HEK293T (cell line): ENCODE measurements at regions not wholly inside any gene's neighbourhood (a gene's known extent, or its start where the extent isn't known, plus 50 kb on each side); places are given as distances from the start of the nearest gene placed in this dataset.

Source experiments
- CTCF ChIA-PET: fragments of 350-600 bp; formaldehyde crosslinking; extraction: SDS; loops from one replicate; lab custom pipeline; 2021; ENCODE audit warnings: antibody characterized with exemption, inconsistent platforms; lab: Yijun Ruan, JAX
- POLR2A ChIA-PET: fragments of 350-600 bp; formaldehyde crosslinking; extraction: SDS; loops from one replicate; lab custom pipeline; 2020; ENCODE audit warnings: antibody characterized with exemption, inconsistent platforms; lab: Yijun Ruan, JAX
- DNase-seq: peaks from one replicate; pipeline ENCODE4 v3.0.0; 2012; ENCODE audit warnings: mixed read lengths; ENCODE audit errors: extremely low spot score
- ARNT ChIP-seq: fragments of 450-650 bp; IDR thresholded peaks from 2 replicates; pipeline ENCODE4 v1.6.1; 2017; ENCODE audit warnings: mild to moderate bottlenecking
- BHLHE40 ChIP-seq: fragments of 450-650 bp; IDR thresholded peaks from 2 replicates; pipeline ENCODE4 v1.6.1; 2016; ENCODE audit warnings: mild to moderate bottlenecking, moderate library complexity, borderline replicate concordance
- CTBP1 ChIP-seq: fragments of 450-650 bp; IDR thresholded peaks from 2 replicates; pipeline ENCODE4 v1.6.1; 2016; ENCODE audit warnings: borderline replicate concordance
- ELF4 ChIP-seq: fragments of 450-650 bp; IDR thresholded peaks from 2 replicates; pipeline ENCODE4 v1.6.1; 2017; ENCODE audit warnings: antibody characterized with exemption
- FOXA1 ChIP-seq: fragments of 450-650 bp; IDR thresholded peaks from 2 replicates; pipeline ENCODE4 v1.6.1; 2016; ENCODE audit warnings: mild to moderate bottlenecking
- FOXK2 ChIP-seq: fragments of 450-650 bp; IDR thresholded peaks from 2 replicates; pipeline ENCODE4 v1.6.1; 2016; ENCODE audit warnings: mild to moderate bottlenecking
- FOXM1 ChIP-seq: fragments of 450-650 bp; IDR thresholded peaks from 2 replicates; pipeline ENCODE4 v1.6.1; 2017; ENCODE audit warnings: mild to moderate bottlenecking, borderline replicate concordance
- HDGF ChIP-seq: fragments of 450-650 bp; IDR thresholded peaks from 2 replicates; pipeline ENCODE4 v1.6.1; 2017; ENCODE audit warnings: antibody characterized with exemption, borderline replicate concordance
- L3MBTL2 ChIP-seq: fragments of 450-650 bp; conservative IDR thresholded peaks from 2 replicates; pipeline ENCODE4 v1.6.1; 2016; ENCODE audit warnings: mild to moderate bottlenecking
- LEF1 ChIP-seq: fragments of 450-650 bp; IDR thresholded peaks from 2 replicates; pipeline ENCODE4 v1.6.1; 2017; ENCODE audit warnings: mild to moderate bottlenecking, borderline replicate concordance
- NFRKB ChIP-seq: fragments of 450-650 bp; IDR thresholded peaks from 2 replicates; pipeline ENCODE4 v1.6.1; 2016; ENCODE audit warnings: mild to moderate bottlenecking, moderate library complexity
- SP1 ChIP-seq: fragments of 450-650 bp; IDR thresholded peaks from 2 replicates; pipeline ENCODE4 v1.6.1; 2017
- SUZ12 ChIP-seq: fragments of 450-650 bp; IDR thresholded peaks from 2 replicates; pipeline ENCODE4 v1.6.1; 2016; ENCODE audit warnings: mild to moderate bottlenecking
- TARDBP ChIP-seq: fragments of 450-650 bp; IDR thresholded peaks from 2 replicates; pipeline ENCODE4 v1.6.1; 2016
- ZNF384 ChIP-seq: fragments of 450-650 bp; IDR thresholded peaks from 2 replicates; pipeline ENCODE4 v1.6.1; 2016
- TF ChIP-seq, protein P1 (sequence below): fragments of 450-650 bp; IDR thresholded peaks from 2 replicates; pipeline ENCODE4 v1.6.1; 2016

DNA sequence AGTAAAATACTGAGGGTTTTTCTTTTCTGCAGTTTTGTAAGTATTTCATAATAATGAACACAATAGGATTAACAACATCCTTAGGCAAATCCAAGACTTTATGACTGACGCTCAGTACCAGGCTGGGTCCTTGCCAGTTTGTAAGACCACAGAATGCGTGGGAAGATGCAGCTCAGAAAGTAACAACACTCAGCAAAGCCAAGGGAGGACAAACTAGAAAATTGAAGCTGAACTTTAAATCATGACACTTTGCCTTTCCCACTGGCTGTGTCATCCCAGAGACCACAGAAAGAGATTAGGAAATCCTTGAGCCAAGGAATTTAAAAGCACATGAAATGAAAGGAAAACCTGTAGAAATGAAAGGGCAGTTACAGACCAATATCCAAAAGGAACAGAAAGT is 426.3 kb upstream of the CHRM3 start:
- POLR2A ChIA-PET: no interaction called here
- TF ChIP-seq FOXK2 (no peak), HDGF (no peak), FOXA1 (no peak), FOXM1 (no peak)
- DNase-seq: no peak
- CTCF ChIA-PET: no interaction called here

DNA sequence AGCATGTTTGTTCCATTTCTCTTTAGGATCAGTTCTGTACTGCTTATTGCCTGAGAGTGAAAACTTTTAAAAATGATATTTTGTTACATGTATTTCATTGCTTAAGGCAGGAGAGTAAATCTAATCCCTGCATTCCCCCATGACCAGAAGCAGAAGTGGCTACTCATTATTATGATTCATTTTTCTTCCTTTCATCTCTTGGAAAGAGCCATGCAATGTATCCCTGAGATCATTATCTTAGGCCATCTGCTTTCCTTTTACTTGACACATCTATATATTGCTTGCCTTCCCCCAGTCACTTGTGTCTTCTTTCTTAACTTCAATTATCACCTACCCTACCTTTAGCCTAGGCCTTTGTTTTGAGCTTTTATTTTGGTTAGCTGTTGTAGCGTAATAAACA is 430.4 kb upstream of the CHRM3 start:
- ChIA-PET CTCF (no interaction called here), POLR2A (no interaction called here)
- DNase-seq: no peak
- TF ChIP-seq L3MBTL2: no peak
- no peak for TF ChIP-seq BHLHE40
- TF ChIP-seq ELF4: no peak
- no peak for TF ChIP-seq FOXM1
- no peak for TF ChIP-seq SP1
- TF ChIP-seq FOXA1: no peak
- no peak for TF ChIP-seq FOXK2
- no peak for TF ChIP-seq CTBP1
- no peak for TF ChIP-seq ZNF384
- no peak for TF ChIP-seq LEF1
- no peak for TF ChIP-seq ARNT
- no peak for TF ChIP-seq HDGF
- TF ChIP-seq NFRKB: no peak

DNA sequence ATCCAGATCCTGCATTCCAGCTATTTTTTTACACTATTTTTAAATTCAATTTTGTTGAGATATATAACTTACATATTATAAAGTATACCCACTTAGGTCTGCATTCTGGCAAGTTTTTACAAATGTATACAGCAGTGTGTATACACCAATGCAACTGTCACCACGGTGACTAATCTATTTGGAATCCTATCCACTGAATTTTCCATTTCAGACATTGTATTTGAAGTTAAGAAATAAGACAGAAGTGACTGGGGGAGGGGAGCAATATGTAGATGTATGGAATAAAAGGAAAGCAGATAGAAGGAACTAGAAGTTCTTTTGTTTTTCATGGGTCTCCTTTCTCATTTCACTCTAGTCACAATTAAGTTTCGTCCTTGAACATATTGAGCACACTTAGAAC is 431.5 kb upstream of the CHRM3 start:
- POLR2A ChIA-PET: no interaction called here
- TF ChIP-seq ELF4: no peak
- TF ChIP-seq ZNF384: no peak
- TF ChIP-seq ARNT: no peak
- no peak for TF ChIP-seq L3MBTL2
- no peak for TF ChIP-seq HDGF
- TF ChIP-seq LEF1: no peak
- no peak for TF ChIP-seq SUZ12
- TF ChIP-seq SP1: no peak
- CTCF ChIA-PET: no interaction called here
- no peak for DNase-seq

DNA sequence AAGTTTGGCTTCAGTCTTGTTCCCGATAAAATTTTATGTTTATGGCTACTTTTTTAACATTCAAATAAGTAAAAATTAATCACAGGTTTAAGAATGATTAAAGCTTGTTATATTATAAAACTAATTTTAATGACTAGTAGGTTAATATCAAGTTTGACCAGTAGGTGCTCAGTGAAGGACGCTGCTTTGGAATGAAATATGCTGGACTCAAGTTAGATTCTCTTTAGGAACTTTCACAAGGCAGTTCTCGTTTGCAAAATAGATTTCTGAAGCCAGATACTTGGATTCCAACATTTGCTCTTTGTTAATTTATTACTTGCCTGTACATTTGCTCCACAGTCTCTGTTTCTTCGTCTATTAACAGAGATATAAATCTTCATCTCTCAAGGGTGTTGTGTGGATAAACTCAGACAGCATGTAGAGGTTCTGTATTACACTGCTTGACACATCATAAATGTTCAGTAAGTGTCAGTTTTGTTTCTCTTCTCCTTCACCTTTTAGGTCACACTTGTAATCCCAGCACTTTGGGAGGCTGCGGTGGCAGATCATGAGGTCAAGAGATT is 432.8 kb upstream of the CHRM3 start:
- ChIA-PET POLR2A (no interaction called here), CTCF (interaction anchor here (0.6 kb wide), 1 partner anchor 473 kb away, joined by 3 read pairs; no protein-coding TSS in a partner anchor)
- no peak for DNase-seq
- no peak for TF ChIP-seq FOXA1

DNA sequence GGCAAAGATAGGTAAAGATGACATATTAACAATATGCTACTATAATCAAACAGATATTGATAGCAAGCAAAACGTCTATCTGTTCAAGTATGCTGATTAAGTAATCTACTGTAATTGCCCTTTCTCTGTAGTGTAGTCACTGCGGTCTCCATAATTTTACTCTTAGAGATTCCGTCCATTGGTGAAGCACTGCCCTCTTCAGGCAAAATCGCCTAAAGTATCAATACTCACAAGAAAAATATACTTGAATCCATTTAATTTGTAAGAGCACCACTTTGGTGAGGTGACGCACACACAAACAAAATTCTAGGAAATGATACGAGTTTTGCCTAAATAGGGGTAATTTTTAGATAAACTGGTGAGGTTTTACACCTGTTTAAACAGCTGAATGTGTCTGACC is 434.6 kb upstream of the CHRM3 start:
- ChIA-PET POLR2A (no interaction called here), CTCF (interaction anchor here (0.6 kb wide), 1 partner anchor 1140 kb away, joined by 3 read pairs; no protein-coding TSS in a partner anchor)
- DNase-seq: peak; percentile 21
- no peak for TF ChIP-seq FOXK2
- no peak for TF ChIP-seq SP1
- no peak for TF ChIP-seq TARDBP
- no peak for TF ChIP-seq NFRKB
- no peak for TF ChIP-seq FOXM1
- TF ChIP-seq HDGF: no peak

DNA sequence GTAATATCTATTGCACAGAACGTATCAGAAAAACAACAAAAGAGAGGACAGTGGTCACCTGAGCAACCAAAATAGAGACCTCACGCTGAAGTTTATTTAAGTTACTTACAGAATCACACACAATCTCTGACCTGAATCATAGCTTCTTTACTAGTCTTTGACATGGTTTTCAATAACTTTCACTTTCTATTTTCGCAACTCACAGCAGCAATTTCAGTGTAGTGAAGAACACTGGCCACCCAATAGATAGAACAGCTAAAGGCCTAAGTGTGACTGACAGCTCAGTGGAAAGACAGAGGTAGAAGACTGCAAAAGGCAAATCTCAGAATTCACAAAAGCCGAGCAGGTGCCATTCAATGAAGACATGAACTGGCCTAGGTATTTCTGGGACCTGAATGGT is 435.6 kb upstream of the CHRM3 start:
- TF ChIP-seq, protein P1, sequence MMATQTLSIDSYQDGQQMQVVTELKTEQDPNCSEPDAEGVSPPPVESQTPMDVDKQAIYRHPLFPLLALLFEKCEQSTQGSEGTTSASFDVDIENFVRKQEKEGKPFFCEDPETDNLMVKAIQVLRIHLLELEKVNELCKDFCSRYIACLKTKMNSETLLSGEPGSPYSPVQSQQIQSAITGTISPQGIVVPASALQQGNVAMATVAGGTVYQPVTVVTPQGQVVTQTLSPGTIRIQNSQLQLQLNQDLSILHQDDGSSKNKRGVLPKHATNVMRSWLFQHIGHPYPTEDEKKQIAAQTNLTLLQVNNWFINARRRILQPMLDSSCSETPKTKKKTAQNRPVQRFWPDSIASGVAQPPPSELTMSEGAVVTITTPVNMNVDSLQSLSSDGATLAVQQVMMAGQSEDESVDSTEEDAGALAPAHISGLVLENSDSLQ: no peak
- no peak for TF ChIP-seq FOXM1
- no peak for TF ChIP-seq CTBP1
- TF ChIP-seq FOXK2: no peak
- no peak for TF ChIP-seq NFRKB
- no peak for TF ChIP-seq ELF4
- TF ChIP-seq ZNF384: no peak
- TF ChIP-seq L3MBTL2: no peak
- TF ChIP-seq SUZ12: no peak
- no peak for DNase-seq
- CTCF ChIA-PET: no interaction called here
- POLR2A ChIA-PET: no interaction called here

DNA sequence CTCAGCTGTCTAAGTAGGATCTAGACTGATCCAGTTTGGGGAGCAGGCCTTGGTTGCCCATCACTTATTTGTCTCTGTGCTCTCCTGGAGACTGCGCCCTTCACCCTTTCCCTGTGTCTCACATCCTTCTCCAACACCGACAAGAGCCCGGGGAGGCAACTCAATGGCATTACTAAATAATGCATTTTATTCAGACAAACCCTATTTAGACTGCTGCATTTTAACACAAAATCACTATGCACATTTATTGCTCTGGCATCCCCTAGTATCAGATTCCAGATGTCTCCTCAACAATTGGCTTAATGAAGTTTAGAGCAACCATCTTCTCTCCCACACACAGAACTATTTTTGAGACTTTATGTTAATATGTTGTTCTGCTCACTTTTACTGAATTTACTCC is 436.4 kb upstream of the CHRM3 start:
- ChIA-PET POLR2A (no interaction called here), CTCF (no interaction called here)
- DNase-seq: no peak
- no peak for TF ChIP-seq SP1
- no peak for TF ChIP-seq LEF1
- no peak for TF ChIP-seq NFRKB
- no peak for TF ChIP-seq BHLHE40
- TF ChIP-seq, protein P1: no peak
- TF ChIP-seq HDGF: no peak
- no peak for TF ChIP-seq TARDBP

DNA sequence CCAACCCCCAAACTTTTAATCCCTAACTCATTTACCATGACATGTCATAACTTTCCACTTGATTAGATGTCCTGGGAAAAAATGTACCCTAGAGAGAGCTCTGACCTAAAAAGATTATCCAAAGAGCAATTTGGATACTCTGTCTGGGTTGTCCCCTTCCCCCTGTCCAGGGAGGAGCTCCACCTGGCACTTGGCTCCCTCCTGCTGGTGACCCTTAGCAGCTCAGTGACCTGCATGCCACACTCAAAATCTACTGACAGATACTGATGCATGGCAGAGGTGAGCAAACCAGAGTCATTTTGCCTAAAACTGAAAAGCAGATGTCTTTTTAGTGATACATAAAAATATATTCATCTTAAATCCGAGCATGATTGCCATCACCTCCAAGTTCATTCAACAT is 442.3 kb upstream of the CHRM3 start:
- DNase-seq: no peak
- POLR2A ChIA-PET: no interaction called here
- TF ChIP-seq NFRKB (no peak), ELF4 (no peak), CTBP1 (no peak), ARNT (no peak), SP1 (no peak), HDGF (no peak), FOXM1 (no peak), BHLHE40 (no peak), TARDBP (no peak), L3MBTL2 (no peak), LEF1 (no peak), SUZ12 (no peak), FOXA1 (no peak), ZNF384 (no peak), FOXK2 (no peak)
- TF ChIP-seq, protein P1: no peak
- CTCF ChIA-PET: no interaction called here
